HepG2 (cell line): ENCODE measurements at regions not wholly inside any gene's neighbourhood (a gene's known extent, or its start where the extent isn't known, plus 50 kb on each side); places are given as distances from the start of the nearest gene placed in this dataset.

Source experiments
- ATAC-seq: fragments of 200-7000 bp; cut with Tn5 transposase; 3 replicates; pipeline ENCODE4 v1.9.1; 2020; ENCODE audit warnings: mild to moderate bottlenecking, moderate library complexity
- BruUV-seq: library from RNA; stranded (reverse); fragments of 400-500 nt; replicated peaks from 2 replicates; lab custom pipeline; 2021; lab: Mats Ljungman, UMichigan
- CTCF ChIA-PET: fragments of 300-600 bp; formaldehyde crosslinking; extraction: SDS; loops from one replicate; lab custom pipeline; 2021; ENCODE audit warnings: low total read pairs, inconsistent platforms, low intra/inter-chr PET ratio; lab: Yijun Ruan, JAX
- POLR2A ChIA-PET: fragments of 350-600 bp; sonication (Branson Sonifier 250); formaldehyde crosslinking; loops from one replicate; lab custom pipeline; 2020; ENCODE audit warnings: antibody characterized with exemption, inconsistent platforms; lab: Yijun Ruan, JAX
- DNase-seq: peaks from one replicate; pipeline ENCODE4 v3.0.0-alpha.2; 2015; ENCODE audit warnings: low spot score
- FAIRE-seq: peaks from 3 replicates; lab custom pipeline; 2011; peaks lifted over from hg19 to GRCh38; lab: Jason Lieb, UNC
- H2AFZ ChIP-seq: one replicate; pipeline ENCODE4 v1.6.1; 2011; ENCODE audit warnings: low read length, inconsistent platforms
- H3K27ac ChIP-seq: fragments of 300-600 bp; 3 replicates; pipeline ENCODE4 v1.8.0; 2011; ENCODE audit warnings: mixed run types, mild to moderate bottlenecking, mixed read lengths, low read length, inconsistent platforms; ENCODE audit not compliant: insufficient read depth; ENCODE audit errors: extremely low read length
- H3K27me3 ChIP-seq, 2 experiments: fragments of 200-600 bp in 1 of 2; 2 replicates in 1 of 2; 3 replicates in 1 of 2; pipeline versions ENCODE4 v1.6.0 to v1.8.0; 2011; ENCODE audit warnings: low read length in 2 of 2, mild to moderate bottlenecking in 2 of 2, moderate library complexity in 2 of 2, inconsistent platforms in 1 of 2; ENCODE audit not compliant: insufficient read depth in 2 of 2, control insufficient read depth in 1 of 2
- H3K36me3 ChIP-seq, 2 experiments: fragments of 200-600 bp in 1 of 2; replicated peaks in 1 of 2; 2 replicates in 1 of 2; 3 replicates in 1 of 2; pipeline versions ENCODE4 v1.5.1 to v1.8.0; 2011; ENCODE audit warnings: low read length in 2 of 2, inconsistent platforms in 1 of 2; ENCODE audit not compliant: insufficient read depth in 2 of 2, control insufficient read depth in 1 of 2
- H3K4me1 ChIP-seq: 2 replicates; pipeline ENCODE4 v1.5.1; 2012; ENCODE audit warnings: low read length, inconsistent platforms; ENCODE audit not compliant: insufficient read depth
- H3K4me2 ChIP-seq: 2 replicates; pipeline ENCODE4 v1.6.0; 2011; ENCODE audit warnings: low read depth, low read length, inconsistent platforms
- H3K4me3 ChIP-seq, 3 experiments: fragments of 200-600 bp in 1 of 3; sonication (generic), shearing (Covaris generic) in 1 of 3; replicated peaks in 1 of 3; 2 replicates each; pipeline ENCODE4 v1.5.1; 2011 to 2016; ENCODE audit warnings: low read length in 3 of 3, inconsistent platforms in 2 of 3, low read depth in 2 of 3, mild to moderate bottlenecking in 2 of 3, control low read depth in 1 of 3, mixed read lengths in 1 of 3; ENCODE audit not compliant: insufficient read depth in 1 of 3
- H3K79me2 ChIP-seq: one replicate; pipeline ENCODE4 v1.6.1; 2011; ENCODE audit warnings: low read length, inconsistent platforms; ENCODE audit not compliant: insufficient read depth
- H3K9ac ChIP-seq: 2 replicates; pipeline ENCODE4 v1.6.0; 2011; ENCODE audit warnings: mild to moderate bottlenecking, low read depth, low read length, inconsistent platforms; ENCODE audit not compliant: insufficient read depth
- H3K9me3 ChIP-seq: 2 replicates; pipeline ENCODE4 v1.5.1; 2012; ENCODE audit warnings: mild to moderate bottlenecking, low read length
- H4K20me1 ChIP-seq: 2 replicates; pipeline ENCODE4 v1.6.0; 2011; ENCODE audit warnings: inconsistent platforms, mild to moderate bottlenecking, low read length, moderate library complexity; ENCODE audit not compliant: insufficient read depth
- ARID4A ChIP-seq: sonication (generic); formaldehyde crosslinking; IDR thresholded peaks from 2 replicates; pipeline ENCODE4 v1.5.0; 2020; ENCODE audit warnings: mild to moderate bottlenecking, missing genetic modification reagents, borderline replicate concordance
- ATF7 ChIP-seq, 2 experiments: fragments of 450-650 bp in 1 of 2; sonication (generic) in 1 of 2; formaldehyde crosslinking in 1 of 2; IDR thresholded peaks; 2 replicates each; pipeline versions ENCODE4 v1.4.0 to v1.6.1; 2016 to 2020; ENCODE audit warnings: antibody characterized with exemption in 1 of 2, mild to moderate bottlenecking in 1 of 2, missing genetic modification reagents in 1 of 2
- NFKB2 ChIP-seq: sonication (generic); formaldehyde crosslinking; IDR thresholded peaks from 2 replicates; pipeline ENCODE4 v1.4.0; 2020; ENCODE audit warnings: missing genetic modification reagents, borderline replicate concordance
- RBFOX2 ChIP-seq: fragments of 200-400 bp; formaldehyde crosslinking; IDR thresholded peaks from 2 replicates; pipeline ENCODE4 v1.6.1; 2017; ENCODE audit warnings: low read depth, mild to moderate bottlenecking, low read length
- YY1 ChIP-seq: IDR thresholded peaks from 2 replicates; pipeline ENCODE4 v1.6.1; 2011; ENCODE audit warnings: low read length, low read depth, moderate library complexity, mild to moderate bottlenecking; ENCODE audit not compliant: insufficient read depth, insufficient replicate concordance
- ZNF569 ChIP-seq: sonication (generic); formaldehyde crosslinking; IDR thresholded peaks from 2 replicates; pipeline ENCODE4 v1.5.0; 2020; ENCODE audit warnings: mild to moderate bottlenecking, missing genetic modification reagents, moderate library complexity, borderline replicate concordance
- ZNF772 ChIP-seq: sonication (generic); formaldehyde crosslinking; IDR thresholded peaks from 2 replicates; pipeline ENCODE4 v1.5.0; 2020; ENCODE audit warnings: mild to moderate bottlenecking, missing genetic modification reagents
- ZSCAN21 ChIP-seq: sonication (generic); formaldehyde crosslinking; IDR thresholded peaks from 2 replicates; pipeline ENCODE4 v1.8.0; 2022; ENCODE audit warnings: mild to moderate bottlenecking, missing genetic modification reagents, moderate library complexity, borderline replicate concordance
- WGBS: methylation state at CpG from one replicate; pipeline ENCODE4 v1.1.6; 2017; ENCODE audit warnings: low lambda C conversion rate; 5-methylcytosine and 5-hydroxymethylcytosine counted together
- in situ Hi-C: cut with HindIII; loops from 2 replicates; pipeline ENCODE4 v1.10.0; 2017; ENCODE audit warnings: low pct_unique_long_range_greater_than_20kb; ENCODE audit not compliant: extremely low pct_ligation_motif_present
- intact Hi-C: fragments of 100-400 bp; cut with micrococcal nuclease; formaldehyde crosslinking; loops from one replicate; pipeline ENCODE4 v1.10.0; 2022; ENCODE audit not compliant: unreplicated experiment
- TF ChIP-seq, protein P1 (sequence below), 2 experiments: sonication (generic) in 1 of 2; formaldehyde crosslinking in 1 of 2; IDR thresholded peaks; 2 replicates each; pipeline versions ENCODE4 v1.4.0 to v1.6.1; 2018 to 2020; ENCODE audit warnings: missing genetic modification reagents in 2 of 2, borderline replicate concordance in 1 of 2, low read depth in 1 of 2, mild to moderate bottlenecking in 1 of 2, missing biosample characterization in 1 of 2
- TF ChIP-seq, protein P2 (sequence below), 2 experiments: sonication (generic) in 1 of 2; formaldehyde crosslinking in 1 of 2; IDR thresholded peaks; 2 replicates each; pipeline versions ENCODE4 v1.6.1 to v1.9.0; 2014 to 2022; ENCODE audit warnings: antibody characterized with exemption in 1 of 2, borderline replicate concordance in 1 of 2, inconsistent platforms in 1 of 2, low read depth in 1 of 2, missing genetic modification reagents in 1 of 2

DNA sequence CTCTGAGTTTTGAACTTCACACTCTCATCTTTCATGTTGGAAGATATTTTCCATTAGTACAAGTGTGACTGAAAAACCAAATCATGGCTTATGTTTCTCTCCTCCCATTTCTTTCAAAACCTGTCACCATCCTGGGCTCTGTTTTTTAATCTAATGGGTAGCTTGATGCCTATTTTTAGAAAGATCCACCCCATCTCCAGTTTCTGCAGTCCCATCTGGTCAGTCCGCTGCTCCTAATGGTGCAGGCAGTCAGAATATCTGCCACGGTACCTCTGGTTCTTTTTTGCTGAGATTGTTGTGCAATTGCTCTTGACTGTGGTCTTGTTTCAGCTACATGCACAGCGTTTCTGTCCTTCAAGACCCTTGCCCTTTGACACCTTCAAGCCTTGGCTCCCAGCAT, 240.9 kb upstream of the CADM2 start:
- H4K20me1 ChIP-seq: no peaks in the 10 kb centered on the region
- H3K9me3 ChIP-seq: no peaks in the 10 kb centered on the region
- ATAC-seq (no peak), FAIRE-seq (no peak), DNase-seq (no peak)
- in situ Hi-C loops: no loop called here
- no peak overlapping the region for H3K4me2 ChIP-seq
- H2AFZ ChIP-seq: no peak overlapping the region
- BruUV-seq: no TSS peak
- no peak overlapping the region for H3K9ac ChIP-seq
- intact Hi-C loops: no loop called here
- H3K27ac ChIP-seq: no peak overlapping the region
- no peaks in the 10 kb centered on the region for H3K27me3 ChIP-seq
- 1% methylated on average over 3 of the region's 3 CpGs for WGBS
- CTCF ChIA-PET: no interaction called here
- H3K36me3 ChIP-seq: no peaks in the 10 kb centered on the region
- POLR2A ChIA-PET: no interaction called here
- H3K4me1 ChIP-seq: no peaks in the 10 kb centered on the region
- H3K79me2 ChIP-seq: no peaks in the 10 kb centered on the region
- no peak overlapping the region for H3K4me3 ChIP-seq
- TF ChIP-seq, protein P1, sequence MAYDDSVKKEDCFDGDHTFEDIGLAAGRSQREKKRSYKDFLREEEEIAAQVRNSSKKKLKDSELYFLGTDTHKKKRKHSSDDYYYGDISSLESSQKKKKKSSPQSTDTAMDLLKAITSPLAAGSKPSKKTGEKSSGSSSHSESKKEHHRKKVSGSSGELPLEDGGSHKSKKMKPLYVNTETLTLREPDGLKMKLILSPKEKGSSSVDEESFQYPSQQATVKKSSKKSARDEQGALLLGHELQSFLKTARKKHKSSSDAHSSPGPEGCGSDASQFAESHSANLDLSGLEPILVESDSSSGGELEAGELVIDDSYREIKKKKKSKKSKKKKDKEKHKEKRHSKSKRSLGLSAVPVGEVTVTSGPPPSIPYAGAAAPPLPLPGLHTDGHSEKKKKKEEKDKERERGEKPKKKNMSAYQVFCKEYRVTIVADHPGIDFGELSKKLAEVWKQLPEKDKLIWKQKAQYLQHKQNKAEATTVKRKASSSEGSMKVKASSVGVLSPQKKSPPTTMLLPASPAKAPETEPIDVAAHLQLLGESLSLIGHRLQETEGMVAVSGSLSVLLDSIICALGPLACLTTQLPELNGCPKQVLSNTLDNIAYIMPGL (CRISPR knock-in tag; IDR thresholded peaks at IDR 0.05; ENCODE audit: borderline replicate concordance in 1 of 2, low read depth in 1 of 2): no peak
- TF ChIP-seq ZSCAN21 (no peak), ATF7 (IDR thresholded peaks at IDR 0.05) (no peak), ATF7 (CRISPR knock-in tag; IDR thresholded peaks at IDR 0.05) (no peak), NFKB2 (CRISPR knock-in tag) (no peak), RBFOX2 (no peak), ZNF772 (CRISPR knock-in tag) (no peak), YY1 (no peak), ARID4A (CRISPR knock-in tag) (no peak), ZNF569 (CRISPR knock-in tag) (no peak)
- TF ChIP-seq, protein P2, sequence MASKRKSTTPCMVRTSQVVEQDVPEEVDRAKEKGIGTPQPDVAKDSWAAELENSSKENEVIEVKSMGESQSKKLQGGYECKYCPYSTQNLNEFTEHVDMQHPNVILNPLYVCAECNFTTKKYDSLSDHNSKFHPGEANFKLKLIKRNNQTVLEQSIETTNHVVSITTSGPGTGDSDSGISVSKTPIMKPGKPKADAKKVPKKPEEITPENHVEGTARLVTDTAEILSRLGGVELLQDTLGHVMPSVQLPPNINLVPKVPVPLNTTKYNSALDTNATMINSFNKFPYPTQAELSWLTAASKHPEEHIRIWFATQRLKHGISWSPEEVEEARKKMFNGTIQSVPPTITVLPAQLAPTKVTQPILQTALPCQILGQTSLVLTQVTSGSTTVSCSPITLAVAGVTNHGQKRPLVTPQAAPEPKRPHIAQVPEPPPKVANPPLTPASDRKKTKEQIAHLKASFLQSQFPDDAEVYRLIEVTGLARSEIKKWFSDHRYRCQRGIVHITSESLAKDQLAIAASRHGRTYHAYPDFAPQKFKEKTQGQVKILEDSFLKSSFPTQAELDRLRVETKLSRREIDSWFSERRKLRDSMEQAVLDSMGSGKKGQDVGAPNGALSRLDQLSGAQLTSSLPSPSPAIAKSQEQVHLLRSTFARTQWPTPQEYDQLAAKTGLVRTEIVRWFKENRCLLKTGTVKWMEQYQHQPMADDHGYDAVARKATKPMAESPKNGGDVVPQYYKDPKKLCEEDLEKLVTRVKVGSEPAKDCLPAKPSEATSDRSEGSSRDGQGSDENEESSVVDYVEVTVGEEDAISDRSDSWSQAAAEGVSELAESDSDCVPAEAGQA (IDR thresholded peaks at IDR 0.05; ENCODE audit: low read depth): no peak
- TF ChIP-seq, protein P2 (CRISPR knock-in tag; IDR thresholded peaks at IDR 0.05; ENCODE audit: borderline replicate concordance): no peak
